Fibroblast of lung (primary cell): ENCODE measurements at regions not wholly inside any gene's neighbourhood (a gene's known extent, or its start where the extent isn't known, plus 50 kb on each side); places are given as distances from the start of the nearest gene placed in this dataset.
A peak's percentile ranks its signal among the peaks of the same experiment; 100 is the strongest.

Experiments used
- DNase-seq, 2 donors: peaks; one replicate each; pipeline versions ENCODE4 v3.0.0 to v3.0.0-alpha.2; 2010; ENCODE audit warnings: low read depth in 2 of 2
- H2AFZ ChIP-seq: 2 replicates; pipeline ENCODE4 v1.5.1; 2012; ENCODE audit warnings: low read length, control low read depth, inconsistent platforms
- H3K27ac ChIP-seq: 2 replicates; pipeline ENCODE4 v1.5.1; 2011; ENCODE audit warnings: low read length, control low read depth; ENCODE audit not compliant: insufficient read depth
- H3K27me3 ChIP-seq: 2 replicates; pipeline ENCODE4 v1.5.1; 2011; ENCODE audit warnings: mild to moderate bottlenecking, low read length; ENCODE audit not compliant: control insufficient read depth, insufficient read depth
- H3K36me3 ChIP-seq: 2 replicates; pipeline ENCODE4 v1.5.1; 2011; ENCODE audit warnings: low read length; ENCODE audit not compliant: control insufficient read depth, insufficient read depth
- H3K4me1 ChIP-seq: 2 replicates; pipeline ENCODE4 v1.5.1; 2011; ENCODE audit warnings: low read length; ENCODE audit not compliant: control insufficient read depth, insufficient read depth; ENCODE audit errors: extremely low read depth
- H3K4me2 ChIP-seq: 2 replicates; pipeline ENCODE4 v1.5.1; 2011; ENCODE audit warnings: low read length, control low read depth; ENCODE audit not compliant: insufficient read depth; ENCODE audit errors: extremely low read depth
- H3K4me3 ChIP-seq, 4 experiments: fragments of 200-600 bp in 1 of 4; sonication (generic) in 1 of 4; replicated peaks in 1 of 4; 2 replicates each; pipeline ENCODE4 v1.5.1; 2011 to 2016; ENCODE audit warnings: low read length in 4 of 4, low read depth in 3 of 4, mild to moderate bottlenecking in 3 of 4, control low read depth in 2 of 4, inconsistent platforms in 1 of 4, mixed read lengths in 1 of 4; ENCODE audit not compliant: insufficient read depth in 1 of 4; ENCODE audit errors: control extremely low read depth in 1 of 4
- H3K79me2 ChIP-seq: 2 replicates; pipeline ENCODE4 v1.5.1; 2012; ENCODE audit warnings: mild to moderate bottlenecking, low read length, inconsistent platforms; ENCODE audit not compliant: control insufficient read depth, insufficient read depth
- H3K9ac ChIP-seq: 2 replicates; pipeline ENCODE4 v1.5.1; 2011; ENCODE audit warnings: mild to moderate bottlenecking, low read length, control low read depth; ENCODE audit not compliant: insufficient read depth
- H3K9me3 ChIP-seq: 2 replicates; pipeline ENCODE4 v1.5.1; 2012; ENCODE audit warnings: low read depth, low read length; ENCODE audit not compliant: control insufficient read depth, insufficient read depth
- H4K20me1 ChIP-seq: 2 replicates; pipeline ENCODE4 v1.5.1; 2011; ENCODE audit warnings: low read length; ENCODE audit not compliant: control insufficient read depth, insufficient read depth; ENCODE audit errors: extremely low read depth
- CTCF ChIP-seq, 2 donors: IDR thresholded peaks in 1 of 2; conservative IDR thresholded peaks in 1 of 2; 1 replicate in 1 of 2; 2 replicates in 1 of 2; pipeline ENCODE4 v1.5.1; 2011 to 2012; ENCODE audit warnings: low read length in 2 of 2, control low read depth in 1 of 2, inconsistent platforms in 1 of 2, low read depth in 1 of 2, mild to moderate bottlenecking in 1 of 2
- EZH2 ChIP-seq: IDR thresholded peaks from 2 replicates; pipeline ENCODE4 v1.5.1; 2012; ENCODE audit warnings: low read length, control low read depth, mild to moderate bottlenecking; ENCODE audit errors: missing control alignments

- H3K36me3 ChIP-seq, result no peaks in the 10 kb centered on the region
- no peak overlapping the region for H3K4me2 ChIP-seq
- H2AFZ ChIP-seq, result no peak overlapping the region
- H4K20me1 ChIP-seq, result peaks cover 1% of the 10 kb centered on the region
- no peaks in the 10 kb centered on the region for H3K27me3 ChIP-seq
- no peak overlapping the region for H3K27ac ChIP-seq
- no peaks in the 10 kb centered on the region for H3K79me2 ChIP-seq
- no peak overlapping the region for H3K4me3 ChIP-seq
- TF ChIP-seq EZH2, result no peak
- no peak for TF ChIP-seq CTCF (conservative IDR thresholded peaks at IDR 0.05 in 1 of 2, IDR thresholded peaks at IDR 0.05 in 1 of 2; ENCODE audit: low read depth in 1 of 2, low read length in 2 of 2)
- H3K4me1 ChIP-seq, result no peaks in the 10 kb centered on the region
- no peaks in the 10 kb centered on the region for H3K9me3 ChIP-seq
- no peak overlapping the region for H3K9ac ChIP-seq
- no peak for DNase-seq
Observed at GRCh38 chr4:42278709-42279324, 118.5 kb upstream of the SHISA3 start.

GRCh38 chr4:42280327-42281095 is 116.8 kb upstream of the SHISA3 start:
- H3K4me3 ChIP-seq, result no peak overlapping the region
- no peaks in the 10 kb centered on the region for H3K27me3 ChIP-seq
- H3K36me3 ChIP-seq, result no peaks in the 10 kb centered on the region
- no peaks in the 10 kb centered on the region for H3K9me3 ChIP-seq
- no peak overlapping the region for H2AFZ ChIP-seq
- TF ChIP-seq EZH2, result no peak
- TF ChIP-seq CTCF (conservative IDR thresholded peaks at IDR 0.05 in 1 of 2, IDR thresholded peaks at IDR 0.05 in 1 of 2; ENCODE audit: low read depth in 1 of 2, low read length in 2 of 2), result peak; percentile 52 to 80
- no peak overlapping the region for H3K4me2 ChIP-seq
- H3K9ac ChIP-seq, result no peak overlapping the region
- peak in 1 of 2 donors; percentile 41 for DNase-seq
- no peak overlapping the region for H3K27ac ChIP-seq
- H4K20me1 ChIP-seq, result no peaks in the 10 kb centered on the region
- H3K79me2 ChIP-seq, result no peaks in the 10 kb centered on the region
- no peaks in the 10 kb centered on the region for H3K4me1 ChIP-seq

- no peak overlapping the region for H3K4me3 ChIP-seq
- no peak overlapping the region for H2AFZ ChIP-seq
- H3K79me2 ChIP-seq, result no peaks in the 10 kb centered on the region
- H4K20me1 ChIP-seq, result no peaks in the 10 kb centered on the region
- no peaks in the 10 kb centered on the region for H3K27me3 ChIP-seq
- no peaks in the 10 kb centered on the region for H3K9me3 ChIP-seq
- no peak overlapping the region for H3K9ac ChIP-seq
- no peaks in the 10 kb centered on the region for H3K4me1 ChIP-seq
- TF ChIP-seq EZH2 (no peak), CTCF (conservative IDR thresholded peaks at IDR 0.05 in 1 of 2, IDR thresholded peaks at IDR 0.05 in 1 of 2; ENCODE audit: low read depth in 1 of 2, low read length in 2 of 2) (no peak)
- no peak overlapping the region for H3K27ac ChIP-seq
- DNase-seq, result no peak
- no peaks in the 10 kb centered on the region for H3K36me3 ChIP-seq
- no peak overlapping the region for H3K4me2 ChIP-seq
Observed at GRCh38 chr4:42281324-42282020, 115.8 kb upstream of the SHISA3 start.
